ENCODE measurements at regions not wholly inside any gene's neighbourhood (a gene's known extent, or its start where the extent isn't known, plus 50 kb on each side); places are given as distances from the start of the nearest gene placed in this dataset.

DNA sequence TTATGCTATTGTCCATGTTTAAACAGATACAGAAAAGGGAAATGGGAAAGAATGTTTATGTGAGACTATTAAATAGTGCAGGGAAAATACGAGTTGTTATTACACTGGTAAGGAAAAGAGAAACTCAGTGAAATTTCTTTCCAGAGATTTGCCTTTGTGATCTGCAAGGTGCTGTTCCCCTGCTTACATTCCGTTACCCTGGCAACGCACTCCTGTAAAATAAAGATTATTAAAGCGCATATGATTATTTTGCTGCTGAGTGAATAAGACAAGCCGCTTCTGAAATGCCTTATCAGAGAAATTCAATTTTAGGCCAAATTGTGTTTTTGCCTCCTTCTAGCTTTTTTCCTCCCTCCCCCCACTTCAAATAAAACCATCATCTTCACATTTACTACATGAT, 328.6 kb upstream of the PMFBP1 start:
- H3K27me3 Mint-ChIP-seq: no peaks in the 10 kb centered on the region
- no peak overlapping the region for H3K4me3 Mint-ChIP-seq
- TF ChIP-seq, protein P1, sequence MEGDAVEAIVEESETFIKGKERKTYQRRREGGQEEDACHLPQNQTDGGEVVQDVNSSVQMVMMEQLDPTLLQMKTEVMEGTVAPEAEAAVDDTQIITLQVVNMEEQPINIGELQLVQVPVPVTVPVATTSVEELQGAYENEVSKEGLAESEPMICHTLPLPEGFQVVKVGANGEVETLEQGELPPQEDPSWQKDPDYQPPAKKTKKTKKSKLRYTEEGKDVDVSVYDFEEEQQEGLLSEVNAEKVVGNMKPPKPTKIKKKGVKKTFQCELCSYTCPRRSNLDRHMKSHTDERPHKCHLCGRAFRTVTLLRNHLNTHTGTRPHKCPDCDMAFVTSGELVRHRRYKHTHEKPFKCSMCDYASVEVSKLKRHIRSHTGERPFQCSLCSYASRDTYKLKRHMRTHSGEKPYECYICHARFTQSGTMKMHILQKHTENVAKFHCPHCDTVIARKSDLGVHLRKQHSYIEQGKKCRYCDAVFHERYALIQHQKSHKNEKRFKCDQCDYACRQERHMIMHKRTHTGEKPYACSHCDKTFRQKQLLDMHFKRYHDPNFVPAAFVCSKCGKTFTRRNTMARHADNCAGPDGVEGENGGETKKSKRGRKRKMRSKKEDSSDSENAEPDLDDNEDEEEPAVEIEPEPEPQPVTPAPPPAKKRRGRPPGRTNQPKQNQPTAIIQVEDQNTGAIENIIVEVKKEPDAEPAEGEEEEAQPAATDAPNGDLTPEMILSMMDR (conservative IDR thresholded peaks at IDR 0.05): no peak
- no peak for DNase-seq (ENCODE audit: extremely low spot score, unreplicated experiment)
- peaks cover 6% of the 10 kb centered on the region for H3K4me1 Mint-ChIP-seq (ENCODE audit: unreplicated experiment)
- no peak overlapping the region for H3K27ac Mint-ChIP-seq
- H3K9me3 Mint-ChIP-seq: no peaks in the 10 kb centered on the region
- H3K36me3 Mint-ChIP-seq: peaks cover 4% of the 10 kb centered on the region

DNA sequence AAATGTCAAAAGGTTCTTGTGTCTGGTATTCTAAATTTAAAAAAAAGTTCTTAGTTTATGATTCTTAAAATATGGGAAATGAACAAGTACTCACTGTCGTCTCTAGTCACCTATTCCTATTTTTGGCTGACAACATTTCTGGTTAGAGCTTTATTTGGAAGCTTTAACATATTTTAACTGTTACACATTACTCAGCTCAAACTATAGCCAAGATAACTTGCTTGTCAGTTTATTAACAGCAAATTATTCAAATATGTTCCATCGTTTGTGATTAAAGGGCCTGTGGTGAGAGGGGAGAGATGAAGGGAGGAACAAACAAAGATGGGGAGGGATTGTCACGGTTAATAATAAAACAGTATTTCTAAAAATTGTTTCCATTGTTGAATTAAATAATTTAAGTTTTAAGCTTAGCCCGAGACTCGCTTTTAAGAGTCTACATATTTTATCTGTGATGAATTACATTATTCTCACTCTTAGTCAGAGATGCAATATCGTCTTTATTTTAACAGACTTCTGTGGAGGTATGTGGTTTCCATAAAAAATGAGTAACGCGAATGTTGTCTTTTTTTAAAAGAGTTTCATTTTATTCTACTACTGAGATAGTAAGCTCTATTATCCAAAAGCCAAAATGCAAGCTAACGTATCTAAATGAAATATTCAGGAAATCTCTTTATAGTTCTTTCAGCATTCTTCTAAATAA, 321.9 kb upstream of the PMFBP1 start:
- H3K9me3 Mint-ChIP-seq: no peaks in the 10 kb centered on the region
- H3K36me3 Mint-ChIP-seq: peaks cover 4% of the 10 kb centered on the region
- no peak for DNase-seq (ENCODE audit: extremely low spot score, unreplicated experiment)
- no peaks in the 10 kb centered on the region for H3K27me3 Mint-ChIP-seq
- TF ChIP-seq, protein P1 (conservative IDR thresholded peaks at IDR 0.05): no peak
- no peaks in the 10 kb centered on the region for H3K4me1 Mint-ChIP-seq (ENCODE audit: unreplicated experiment)
- H3K4me3 Mint-ChIP-seq: no peak overlapping the region
- no peak overlapping the region for H3K27ac Mint-ChIP-seq

DNA sequence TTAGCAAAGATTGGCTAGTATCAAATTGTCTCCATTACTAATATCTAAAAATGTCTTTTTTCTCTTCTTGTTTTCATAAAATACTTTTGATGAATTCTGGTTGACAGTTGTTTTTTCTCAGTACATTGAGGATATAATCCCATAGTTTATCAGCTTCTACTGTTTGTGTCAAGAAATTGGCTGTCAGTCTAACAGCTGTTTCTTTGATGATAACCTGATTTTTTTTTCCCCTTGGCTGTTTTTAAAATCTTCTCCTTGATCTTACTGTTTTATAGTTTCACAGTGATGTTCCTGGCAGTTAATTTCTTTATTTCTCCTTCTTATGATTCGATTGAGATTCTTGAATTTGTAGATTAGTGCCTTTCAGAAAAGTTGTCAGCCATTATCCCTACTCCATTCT, 315.3 kb upstream of the PMFBP1 start:
- no peaks in the 10 kb centered on the region for H3K27me3 Mint-ChIP-seq
- H3K4me3 Mint-ChIP-seq: no peak overlapping the region
- DNase-seq (ENCODE audit: extremely low spot score, unreplicated experiment): no peak
- TF ChIP-seq, protein P1 (conservative IDR thresholded peaks at IDR 0.05): no peak
- H3K9me3 Mint-ChIP-seq: peaks cover 7% of the 10 kb centered on the region
- no peak overlapping the region for H3K27ac Mint-ChIP-seq
- no peaks in the 10 kb centered on the region for H3K4me1 Mint-ChIP-seq (ENCODE audit: unreplicated experiment)
- H3K36me3 Mint-ChIP-seq: no peaks in the 10 kb centered on the region

DNA sequence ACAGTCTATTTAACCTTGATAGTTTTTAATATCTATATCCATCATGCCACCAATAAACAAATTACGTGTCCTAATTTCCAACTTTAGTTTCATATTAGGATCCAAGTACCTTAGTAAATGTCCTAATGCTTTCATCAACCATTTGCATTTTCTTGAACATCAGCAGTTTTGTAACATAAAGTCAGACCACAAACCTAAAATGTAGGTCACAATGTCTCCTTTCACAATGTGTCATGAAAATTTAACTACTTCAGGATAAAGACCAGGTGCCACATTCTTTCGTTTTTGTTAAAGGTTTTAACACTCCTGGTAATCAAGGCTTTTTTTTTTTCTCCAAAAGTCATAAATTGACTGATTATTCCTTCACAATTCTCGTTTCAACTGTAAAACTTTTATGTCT, 310.7 kb upstream of the PMFBP1 start:
- Mint-ChIP-seq H3K27ac (no peak overlapping the region), H3K36me3 (no peaks in the 10 kb centered on the region)
- DNase-seq (ENCODE audit: extremely low spot score, unreplicated experiment): no peak

DNA sequence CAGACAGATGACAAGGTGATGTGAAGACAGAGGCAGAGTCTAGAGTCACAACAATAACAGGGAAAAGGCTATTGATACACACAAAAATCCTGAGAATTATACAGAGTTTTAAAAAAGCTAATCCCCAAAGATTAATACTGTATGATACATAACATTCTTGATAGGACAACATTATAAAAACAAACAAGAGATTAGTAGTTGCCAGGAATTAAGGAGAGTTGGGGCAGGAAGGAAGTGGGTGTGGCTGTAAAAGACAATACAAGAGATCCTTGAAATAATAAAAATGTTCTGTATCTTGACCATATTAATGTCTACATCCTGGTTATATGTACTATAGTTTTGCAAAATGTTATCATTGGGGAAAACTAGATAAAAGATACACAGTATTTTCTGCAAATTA, 309.5 kb upstream of the PMFBP1 start:
- no peaks in the 10 kb centered on the region for H3K4me1 Mint-ChIP-seq (ENCODE audit: unreplicated experiment)
- H3K9me3 Mint-ChIP-seq: no peaks in the 10 kb centered on the region
- TF ChIP-seq, protein P1 (conservative IDR thresholded peaks at IDR 0.05): no peak
- H3K36me3 Mint-ChIP-seq: no peaks in the 10 kb centered on the region
- DNase-seq (ENCODE audit: extremely low spot score, unreplicated experiment): no peak
- H3K27me3 Mint-ChIP-seq: no peaks in the 10 kb centered on the region
- H3K4me3 Mint-ChIP-seq: no peak overlapping the region
- H3K27ac Mint-ChIP-seq: no peak overlapping the region

More for the DNA sequence above, 310.7 kb upstream of the PMFBP1 start:
- Mint-ChIP-seq H3K27me3 (no peaks in the 10 kb centered on the region), H3K9me3 (peaks cover 7% of the 10 kb centered on the region), H3K4me3 (no peak overlapping the region), H3K4me1 (ENCODE audit: unreplicated experiment) (no peaks in the 10 kb centered on the region)
- TF ChIP-seq, protein P1 (conservative IDR thresholded peaks at IDR 0.05): no peak

All from type B pancreatic cell (in vitro differentiated cells).